IPS-NIHi7 (cell line): ENCODE measurements at regions not wholly inside any gene's neighbourhood (a gene's known extent, or its start where the extent isn't known, plus 50 kb on each side); places are given as distances from the start of the nearest gene placed in this dataset.
"Not testable (repeated sequence)": the region's sequence is repeated elsewhere in the genome, so short reads cannot be mapped to it uniquely, and the experiment has no call there.

Source experiments
- DNase-seq: peaks from one replicate; pipeline ENCODE4 v3.0.0; 2012; ENCODE audit warnings: mixed read lengths; ENCODE audit errors: extremely low spot score

DNA sequence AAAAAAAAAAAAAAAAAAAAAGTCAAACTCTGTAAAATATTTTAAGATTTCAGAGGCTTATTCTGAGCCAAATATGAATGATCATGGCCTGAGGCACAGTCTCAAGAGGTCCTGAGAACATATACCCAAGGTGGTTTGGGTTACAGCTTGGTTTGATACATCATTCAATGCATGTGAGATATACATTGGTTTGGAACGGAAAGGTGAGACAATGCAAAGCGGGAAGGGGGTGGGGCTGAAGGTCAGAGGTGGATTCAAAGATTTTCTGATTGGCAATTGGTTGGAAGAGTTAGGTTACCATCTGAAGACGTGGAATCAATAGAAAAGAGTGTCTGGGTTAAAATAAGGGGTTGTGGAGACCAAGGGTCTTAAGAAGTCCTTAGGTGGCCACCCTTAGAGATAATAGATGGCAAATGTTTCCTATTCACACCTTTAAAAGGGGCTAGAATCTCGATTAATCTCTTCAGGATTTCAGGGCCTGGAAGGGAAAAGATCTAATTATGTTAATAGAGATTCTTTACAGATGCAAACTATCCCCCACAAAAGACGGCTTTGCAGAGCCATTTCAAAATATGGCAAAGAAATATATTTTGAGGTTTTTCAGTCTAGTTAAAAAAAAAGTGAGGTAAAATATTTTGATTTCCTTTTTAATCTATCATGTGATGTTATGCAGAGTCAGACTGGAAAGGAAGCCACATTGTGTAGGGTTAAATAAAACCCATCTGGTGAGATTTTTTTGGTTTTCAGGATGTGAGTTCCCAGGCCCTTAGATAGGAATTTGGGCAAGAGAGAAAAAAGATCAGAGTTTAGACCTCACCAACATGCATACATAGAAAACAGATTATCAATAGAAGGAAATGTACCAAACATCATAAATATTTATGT is 173.8 kb upstream of the CNOT2 start:
- DNase-seq: no peak

DNA sequence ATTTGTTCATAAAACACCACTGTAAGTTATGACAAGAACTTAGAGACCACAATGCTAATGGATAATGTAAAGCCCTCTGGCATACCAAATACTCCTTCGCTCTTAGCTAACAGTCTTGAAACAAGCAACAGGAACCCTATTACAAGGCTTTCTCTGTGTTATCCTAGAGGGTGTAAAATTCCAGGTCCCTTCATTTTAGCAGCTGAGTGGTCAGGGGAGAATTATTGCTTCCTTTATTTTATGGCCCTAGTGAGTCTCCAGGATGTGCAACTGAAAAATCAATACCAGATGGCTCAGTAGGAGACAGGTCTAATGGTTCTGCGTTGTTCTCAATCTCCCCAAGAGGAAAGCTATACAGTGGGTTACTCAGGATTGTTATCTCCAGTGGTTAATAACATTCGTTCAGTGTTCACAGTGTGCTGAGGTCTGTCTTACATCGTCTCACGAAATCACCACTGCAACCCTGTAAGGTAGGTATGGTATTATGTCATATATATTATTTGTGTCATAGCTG is 172.7 kb upstream of the CNOT2 start:
- no peak for DNase-seq

DNA sequence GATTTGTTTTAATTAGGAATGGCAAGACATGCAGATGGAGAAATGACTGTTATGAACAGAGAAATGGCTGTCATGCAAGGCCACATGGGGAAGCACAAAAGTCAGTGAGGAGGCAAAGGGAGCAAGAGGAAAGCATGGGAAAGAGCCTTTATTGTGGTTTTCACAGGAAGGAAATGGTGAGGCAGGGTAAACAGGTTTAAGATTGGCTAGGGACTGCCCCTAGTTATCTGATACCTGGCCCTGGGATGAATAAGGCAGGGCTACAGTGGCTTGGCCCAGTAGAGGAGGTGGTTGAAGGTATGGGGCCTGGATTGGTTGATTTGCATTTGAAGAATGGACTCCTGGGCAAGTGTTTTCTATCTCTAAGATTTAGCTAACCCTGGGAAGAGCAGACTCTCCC is 168.7 kb upstream of the CNOT2 start:
- DNase-seq: peak; percentile 29

DNA sequence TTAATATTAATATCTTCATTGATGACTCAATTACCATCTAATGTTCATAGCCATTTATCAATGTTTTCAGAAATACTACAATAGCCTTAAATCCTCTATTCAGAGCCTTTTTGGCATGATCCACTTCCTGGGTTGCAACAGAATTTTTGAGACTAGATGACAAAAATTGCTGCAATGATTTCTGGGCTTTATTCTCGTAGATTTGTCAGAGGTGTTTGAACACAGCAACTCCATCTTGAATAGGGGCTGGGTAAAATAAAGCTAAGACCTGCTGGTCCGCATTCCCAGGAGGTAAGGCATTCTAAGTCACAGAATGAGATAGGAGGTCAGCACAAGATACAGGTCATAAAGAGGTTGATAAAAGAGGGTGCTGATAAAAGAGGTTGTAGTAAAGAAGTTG is 165.8 kb upstream of the CNOT2 start:
- DNase-seq: no peak

DNA sequence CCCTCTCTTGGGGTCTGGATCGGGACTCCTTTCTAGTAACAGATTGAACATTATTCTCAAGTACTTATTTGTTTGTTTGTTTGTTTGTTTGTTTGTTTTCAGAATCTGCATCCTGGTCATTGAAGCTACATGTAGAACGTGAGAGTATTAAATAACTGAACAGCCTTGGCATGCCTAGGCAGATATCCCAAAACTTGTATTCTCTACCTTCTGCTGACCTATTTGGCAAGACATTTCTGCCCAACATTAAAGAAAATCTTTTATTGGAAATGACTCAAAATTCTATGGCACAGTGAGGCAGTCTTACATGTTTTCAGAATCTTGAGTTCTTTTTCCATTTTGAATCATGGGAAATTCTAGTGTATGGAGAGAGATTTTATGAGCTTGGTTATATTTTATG is 165.1 kb upstream of the CNOT2 start:
- DNase-seq: no peak

DNA sequence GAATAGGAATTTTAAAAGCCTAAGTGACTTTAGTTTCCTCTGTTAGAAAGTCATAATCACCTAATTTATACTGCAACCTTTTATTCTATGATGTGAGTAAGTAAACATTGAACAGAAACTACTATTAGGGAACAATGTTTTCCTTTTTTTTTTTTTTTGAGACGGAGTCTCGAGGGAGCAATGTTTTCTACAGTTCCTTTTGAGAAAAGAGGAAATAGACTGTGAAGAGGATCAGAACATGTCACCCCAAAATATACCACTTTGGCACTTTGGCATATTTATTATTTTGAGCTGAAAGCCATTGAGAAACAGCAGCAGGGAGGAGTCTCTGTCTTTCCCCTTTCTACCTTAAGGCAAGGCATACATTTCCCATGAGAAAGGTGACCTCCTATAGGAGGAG is 162.7 kb upstream of the CNOT2 start:
- no peak for DNase-seq

DNA sequence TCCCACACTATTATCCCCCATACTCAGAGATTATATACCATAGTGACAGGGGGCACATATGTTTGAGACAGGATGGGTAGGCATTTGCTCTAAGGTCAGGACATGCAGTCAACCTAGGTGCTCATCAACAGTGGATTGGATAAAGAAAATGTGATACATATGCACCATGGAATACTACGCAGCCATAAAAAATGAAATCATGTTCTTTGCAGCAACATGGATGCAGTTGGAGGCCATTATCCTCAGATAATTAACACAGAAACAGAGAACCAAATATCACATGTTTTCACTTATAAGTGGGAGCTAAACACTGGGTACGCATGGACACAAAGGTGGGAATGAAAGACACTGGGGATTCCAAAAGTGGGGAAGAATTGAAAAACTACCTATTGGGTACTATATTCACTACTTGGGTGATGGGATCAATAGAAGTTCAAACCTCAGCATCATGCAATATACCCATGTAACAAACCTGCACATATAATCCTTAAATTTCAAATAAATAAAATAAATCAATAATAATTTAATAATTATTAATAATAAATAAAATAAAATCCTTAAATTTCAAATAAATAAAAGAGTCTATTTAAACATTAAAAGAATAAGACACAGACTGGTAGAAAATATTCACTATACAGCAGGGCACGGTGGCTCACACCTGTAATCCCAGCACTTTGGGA is 160.1 kb upstream of the CNOT2 start:
- no peak for DNase-seq

DNA sequence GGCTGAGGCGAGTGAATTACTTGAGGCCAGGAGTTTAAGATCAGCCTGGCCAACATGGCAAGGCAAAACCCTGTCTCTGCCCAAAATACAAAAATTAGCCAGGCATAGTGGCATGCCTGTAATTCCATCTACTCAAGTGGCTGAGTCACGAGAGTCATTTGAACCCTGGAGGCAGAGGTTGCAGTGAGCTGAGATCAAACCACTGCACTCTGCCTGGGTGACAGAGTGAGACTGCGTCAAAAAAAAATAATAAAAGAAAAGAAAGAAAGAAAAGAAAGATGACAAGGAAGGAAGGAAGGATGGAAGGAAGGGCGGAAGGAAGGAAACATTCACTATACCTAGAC is 159.6 kb upstream of the CNOT2 start:
- no peak for DNase-seq

DNA sequence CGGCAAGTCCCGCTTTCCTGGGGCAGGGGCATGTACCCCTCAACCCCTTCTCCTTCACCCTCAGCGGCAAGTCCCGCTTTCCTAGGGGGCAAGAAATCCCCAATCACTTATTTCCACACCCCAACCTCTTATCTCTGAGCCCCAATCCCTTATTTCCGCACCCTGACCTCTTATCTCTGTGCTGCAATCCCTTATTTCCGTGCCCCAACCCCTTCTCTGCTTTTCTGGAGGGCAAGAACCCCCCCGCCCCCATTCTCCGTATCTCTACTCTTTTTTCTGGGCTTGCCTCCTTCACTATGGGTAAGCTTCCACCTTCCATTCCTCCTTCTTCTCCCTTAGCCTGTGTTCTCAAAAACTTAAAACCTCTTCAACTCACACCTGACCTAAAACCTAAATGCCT is 156.9 kb upstream of the CNOT2 start:
- not testable (repeated sequence) for DNase-seq

DNA sequence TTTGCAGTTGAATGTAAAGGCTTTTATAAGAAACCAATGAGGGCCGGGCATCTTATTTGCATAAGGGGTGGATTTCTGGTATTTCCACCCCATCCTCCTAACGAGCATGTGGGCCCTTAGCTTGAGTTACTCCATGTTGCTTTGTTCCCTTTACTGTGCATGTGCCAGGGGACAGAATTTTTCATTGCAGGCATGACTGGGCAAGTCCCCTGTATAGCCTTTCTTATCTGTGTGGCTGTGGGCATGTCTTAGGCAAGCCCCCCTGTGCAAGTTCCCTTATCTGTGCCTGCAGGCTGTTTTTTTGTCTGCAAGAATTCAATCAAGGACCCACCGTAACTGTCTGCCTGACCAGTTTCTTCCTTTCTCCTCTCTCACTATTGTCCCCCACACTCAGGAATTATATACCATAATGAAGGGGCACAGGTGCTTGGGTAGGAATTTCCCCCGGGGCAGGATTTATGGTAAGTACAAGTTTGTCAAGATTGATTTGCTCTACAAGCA is 152.2 kb upstream of the CNOT2 start:
- no peak for DNase-seq

DNA sequence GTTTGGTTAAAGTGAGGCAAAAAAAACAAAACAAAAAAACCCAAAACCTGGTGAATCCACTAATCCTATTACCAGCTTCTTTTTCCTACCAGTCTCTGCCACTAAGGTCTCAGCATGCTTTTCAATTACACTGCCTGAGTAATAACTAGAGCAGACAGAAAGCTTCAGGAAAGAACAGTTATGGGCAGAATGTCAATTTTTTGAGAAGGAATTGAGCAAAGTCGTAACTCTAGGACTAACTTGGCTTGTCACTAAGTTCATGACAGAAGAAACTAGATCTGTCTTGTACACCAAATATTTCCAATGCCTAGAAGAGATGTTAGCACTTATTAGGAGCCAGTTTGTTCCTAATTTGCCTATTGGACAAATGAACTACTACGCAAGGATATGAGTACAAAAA is 148.8 kb upstream of the CNOT2 start:
- DNase-seq: no peak

DNA sequence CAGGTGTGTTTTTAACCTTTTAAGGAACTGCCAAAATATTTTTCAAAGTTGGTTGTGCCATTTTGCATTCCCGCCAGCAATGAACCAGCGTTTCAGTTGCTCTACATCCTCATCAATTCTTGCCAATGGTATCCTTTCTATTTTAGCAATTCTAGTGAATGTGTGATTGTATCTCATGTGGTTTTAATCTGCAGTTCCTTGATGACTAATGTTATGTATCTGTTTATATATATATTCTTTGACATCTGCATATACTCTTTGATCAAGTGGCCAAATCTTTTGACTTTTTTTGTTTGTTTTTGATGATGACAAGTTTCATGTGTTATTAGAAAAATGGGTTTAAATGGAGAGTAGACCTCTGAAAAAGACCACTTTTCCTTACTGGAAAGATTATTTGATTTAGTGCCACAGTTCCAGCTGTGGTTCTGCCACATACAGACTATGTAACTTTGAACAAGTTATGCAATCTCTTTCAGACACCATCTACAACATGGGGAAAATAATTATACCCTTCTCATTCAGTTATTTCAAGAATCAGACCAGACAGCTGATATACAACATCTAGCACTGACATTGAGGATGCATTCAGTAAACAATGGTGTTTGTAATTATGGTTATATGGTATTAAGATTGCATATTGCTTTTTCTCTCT is 146.3 kb upstream of the CNOT2 start:
- no peak for DNase-seq

DNA sequence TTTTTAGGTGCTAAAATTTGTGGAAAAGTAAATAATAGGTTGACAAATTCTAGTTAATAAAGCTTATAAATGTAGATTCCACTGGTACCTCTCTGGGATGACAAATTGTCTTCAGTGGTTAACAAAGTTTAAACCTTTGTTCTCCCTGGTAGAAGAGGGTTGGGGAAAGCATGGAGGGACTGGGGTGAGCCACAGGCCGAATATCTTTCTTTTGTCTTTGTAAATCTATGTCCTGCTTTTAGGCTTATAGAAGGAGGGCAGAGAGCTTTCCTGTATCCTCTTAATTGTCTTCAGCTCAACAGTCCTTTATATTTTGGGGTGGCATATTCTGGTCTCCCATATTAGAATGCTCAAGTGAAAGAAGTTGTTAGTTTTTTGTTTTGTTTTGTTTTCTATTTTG is 142.2 kb upstream of the CNOT2 start:
- no peak for DNase-seq

DNA sequence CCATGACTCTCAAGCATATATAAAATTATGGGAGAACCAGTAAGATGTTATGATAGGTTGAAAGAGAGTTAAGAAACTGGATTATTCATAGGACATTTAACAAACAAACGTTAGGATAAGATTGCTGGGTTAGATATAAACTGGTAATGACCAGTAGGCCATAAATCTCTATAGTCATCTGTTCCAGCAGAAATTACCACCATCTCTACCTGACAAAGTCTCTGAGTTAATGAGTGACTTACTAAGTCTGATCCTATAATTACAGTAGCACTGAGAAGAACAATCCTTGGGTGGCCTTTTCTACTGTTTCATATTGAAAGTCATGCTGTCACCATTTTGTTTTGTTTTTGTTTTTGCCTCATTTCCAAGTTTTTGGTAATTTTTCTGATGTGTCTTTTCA is 136.9 kb upstream of the CNOT2 start:
- DNase-seq: no peak

DNA sequence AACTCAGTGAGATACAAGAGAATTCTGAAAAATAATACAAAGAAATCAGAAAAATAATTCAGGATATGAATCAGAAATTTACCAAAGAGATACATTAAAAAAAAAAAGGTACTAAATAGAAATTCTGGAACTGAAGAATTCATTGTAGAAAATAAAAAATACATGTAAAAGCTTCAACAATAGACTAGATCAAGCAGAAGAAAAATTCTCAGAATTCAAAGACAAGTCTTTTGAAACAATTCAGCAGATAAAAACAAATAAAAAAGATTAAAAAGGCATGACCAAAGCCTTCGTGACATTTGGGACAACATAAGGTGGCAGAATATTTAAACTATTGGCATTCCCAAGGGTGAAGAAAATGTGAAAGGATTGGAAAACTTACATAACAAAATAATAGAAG is 133.1 kb upstream of the CNOT2 start:
- DNase-seq: no peak

DNA sequence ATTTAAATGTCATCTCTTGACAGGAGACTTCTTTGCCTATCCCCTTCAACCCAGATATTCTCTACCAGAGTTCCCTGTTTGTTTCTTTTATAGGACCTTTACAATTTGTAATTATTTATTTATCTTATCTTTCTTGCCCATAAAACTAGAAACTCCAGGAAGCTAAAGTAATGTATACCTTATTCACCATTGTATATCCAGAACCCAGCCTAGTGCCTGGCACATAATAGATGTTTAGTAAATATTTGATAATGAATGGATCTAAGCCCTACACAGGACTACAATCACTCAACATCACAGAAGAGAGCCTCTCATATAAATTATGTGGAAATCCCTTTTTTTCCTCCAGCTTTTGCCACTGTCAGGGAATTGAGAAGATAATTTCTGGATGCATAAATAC is 125.6 kb upstream of the CNOT2 start:
- DNase-seq: no peak

DNA sequence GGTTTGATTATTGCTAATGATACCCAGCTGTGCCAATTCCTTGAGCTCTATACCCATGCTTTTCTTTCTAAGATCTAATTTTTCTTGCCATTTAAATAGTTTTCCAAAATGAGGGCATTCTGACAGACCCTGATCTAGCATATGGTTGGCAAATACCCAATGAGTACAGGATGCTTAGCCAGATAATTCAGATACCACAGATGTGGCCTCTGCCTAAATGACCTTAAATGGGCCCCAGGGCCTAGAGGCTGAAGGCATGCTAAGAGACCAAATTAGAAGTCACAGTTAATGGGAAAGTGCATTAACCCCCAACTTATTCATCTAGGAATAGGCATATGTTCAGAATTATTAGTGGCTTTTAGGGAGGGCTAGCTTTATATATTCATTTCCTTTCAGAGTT is 122.3 kb upstream of the CNOT2 start:
- DNase-seq: no peak

DNA sequence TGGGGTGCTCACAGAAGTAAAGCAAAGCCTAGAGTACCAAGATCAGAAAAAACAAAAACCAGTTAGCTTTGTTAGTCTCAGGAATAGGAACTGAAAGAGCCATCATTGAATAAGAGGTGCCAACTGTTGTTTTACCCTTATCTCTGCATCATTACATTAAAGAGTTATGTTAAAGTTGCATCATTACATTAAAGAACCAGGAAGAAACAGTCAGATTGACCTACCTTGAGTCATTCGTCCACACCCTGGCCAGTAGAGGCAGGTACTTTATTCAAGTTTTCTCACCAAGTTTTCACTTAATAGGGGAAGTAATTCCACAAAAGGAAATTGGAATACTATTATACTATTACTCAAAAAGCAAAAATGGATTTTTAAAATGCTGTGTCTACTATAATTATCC is 121.7 kb upstream of the CNOT2 start:
- DNase-seq: no peak

DNA sequence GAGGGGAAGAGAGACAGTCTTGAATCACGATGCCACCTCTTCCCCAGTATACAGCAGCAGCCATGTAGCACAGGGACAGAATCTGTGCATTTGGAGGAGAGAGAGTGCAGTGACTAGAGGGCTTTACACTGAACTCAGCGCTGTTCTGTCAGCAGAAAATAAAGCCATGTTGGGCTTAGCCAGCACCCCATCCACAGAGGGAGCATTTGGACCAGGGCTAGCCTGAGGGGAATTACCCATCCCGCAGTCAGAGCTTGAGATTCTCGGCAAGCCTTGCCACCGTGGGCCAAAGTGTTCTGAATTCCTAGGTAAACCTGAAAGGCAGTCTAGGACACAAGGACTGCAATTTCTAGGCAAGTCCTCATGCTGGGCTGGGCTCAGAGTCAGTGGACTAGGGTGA is 120.4 kb upstream of the CNOT2 start:
- DNase-seq: no peak

DNA sequence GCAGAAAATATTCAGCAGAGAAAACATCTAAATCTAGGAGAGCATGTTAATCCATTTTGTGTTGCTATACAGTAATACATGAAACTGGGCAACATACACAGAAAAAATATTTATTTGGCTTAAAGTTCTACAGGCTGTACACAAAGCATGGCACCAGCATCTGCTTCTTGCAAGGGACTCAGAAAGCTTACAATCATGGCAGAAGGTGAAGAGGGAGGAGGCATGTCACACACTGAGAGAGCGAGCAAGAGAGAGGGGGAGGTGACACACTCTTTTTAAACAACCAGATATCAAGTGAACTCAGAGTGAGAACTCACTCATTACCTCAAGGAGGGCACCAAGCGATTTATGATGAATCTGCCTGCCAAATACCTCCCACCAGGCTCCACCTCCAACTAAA is 94.2 kb upstream of the CNOT2 start:
- DNase-seq: no peak

DNA sequence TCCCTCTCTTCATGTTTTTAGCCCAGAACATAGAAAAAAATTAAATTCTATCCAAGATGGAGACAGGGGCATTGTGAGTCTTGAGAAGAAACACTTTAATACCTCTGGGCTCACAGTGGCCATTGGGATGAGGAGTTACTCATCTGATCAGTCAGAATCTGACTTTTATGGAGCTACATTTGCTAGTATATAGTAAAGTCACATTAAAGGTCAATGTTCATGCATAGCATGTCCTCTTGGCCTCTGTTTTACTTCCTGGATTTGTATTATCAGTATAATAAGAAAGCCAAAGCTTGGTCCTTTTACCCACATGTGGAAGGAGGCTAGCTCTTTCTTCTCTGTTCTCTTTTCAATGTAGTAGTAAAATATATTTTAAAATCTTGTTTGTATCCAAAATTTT is 93.6 kb upstream of the CNOT2 start:
- no peak for DNase-seq

DNA sequence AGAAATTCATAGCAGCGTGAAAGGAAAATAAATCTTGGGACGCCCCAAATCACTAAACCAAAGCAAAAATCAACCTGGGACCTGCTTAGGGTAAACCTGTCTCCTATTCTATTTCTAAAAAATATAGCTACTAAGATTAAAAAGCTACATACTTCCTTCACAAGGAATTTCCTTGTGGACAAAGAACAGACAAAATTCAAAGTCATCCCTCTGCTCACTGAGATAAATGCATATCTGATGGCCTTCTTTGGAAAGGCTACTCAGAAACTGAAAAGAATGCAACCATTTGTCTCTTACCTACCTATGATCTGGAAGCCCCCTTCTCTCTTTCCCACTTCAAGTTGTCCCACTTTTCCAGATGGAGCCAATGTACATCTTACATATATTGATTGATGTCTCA is 93.0 kb upstream of the CNOT2 start:
- DNase-seq: no peak

DNA sequence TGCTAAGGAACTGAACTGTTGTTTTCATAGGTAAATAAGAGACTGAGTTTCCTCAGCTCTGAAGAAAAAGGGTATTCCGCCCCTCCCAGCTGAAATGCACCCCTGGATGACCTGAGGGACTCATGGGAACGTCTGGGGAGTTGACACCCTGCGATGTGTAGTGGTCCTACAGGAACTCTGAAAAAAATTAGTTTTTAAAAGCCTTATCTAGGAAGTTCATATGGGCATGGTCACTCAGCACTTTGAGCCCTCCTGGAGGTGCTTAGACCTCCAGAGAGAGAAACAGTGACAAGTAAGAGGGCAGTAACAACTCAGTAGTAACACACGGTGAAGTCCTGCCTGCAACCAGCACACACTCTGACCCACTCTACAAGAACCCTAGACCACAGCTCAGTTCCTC is 91.2 kb upstream of the CNOT2 start:
- DNase-seq: no peak
